H9 (cell line): ENCODE measurements at regions not wholly inside any gene's neighbourhood (a gene's known extent, or its start where the extent isn't known, plus 50 kb on each side); places are given as distances from the start of the nearest gene placed in this dataset.

Experiments used
- DNase-seq: peaks from one replicate; pipeline ENCODE4 v3.0.0-alpha.2; 2017
- H2AFZ ChIP-seq: one replicate; pipeline ENCODE4 v1.6.1; 2013; ENCODE audit warnings: mild to moderate bottlenecking, low read length, control low read depth, moderate library complexity
- H2AK5ac ChIP-seq: 2 replicates; pipeline ENCODE4 v1.6.1; 2013; ENCODE audit warnings: low read length, control low read depth, mixed read lengths; ENCODE audit not compliant: insufficient read length
- H2BK120ac ChIP-seq: one replicate; pipeline ENCODE4 v1.6.1; 2013; ENCODE audit warnings: low read depth, mild to moderate bottlenecking, low read length, control low read depth, inconsistent platforms; ENCODE audit not compliant: poor library complexity, severe bottlenecking
- H2BK12ac ChIP-seq: 2 replicates; pipeline ENCODE4 v1.6.1; 2013; ENCODE audit warnings: low read length, control low read depth, mixed read lengths, low read depth; ENCODE audit not compliant: insufficient read length
- H2BK15ac ChIP-seq: 2 replicates; pipeline ENCODE4 v1.6.1; 2013; ENCODE audit warnings: low read depth, low read length, control low read depth
- H2BK20ac ChIP-seq: one replicate; pipeline ENCODE4 v1.6.1; 2013; ENCODE audit warnings: low read depth, mild to moderate bottlenecking, low read length, control low read depth, inconsistent platforms; ENCODE audit not compliant: poor library complexity, severe bottlenecking
- H2BK5ac ChIP-seq: 2 replicates; pipeline ENCODE4 v1.6.1; 2013; ENCODE audit warnings: low read length, control low read depth, mixed read lengths; ENCODE audit not compliant: insufficient read length
- H3K14ac ChIP-seq: 2 replicates; pipeline ENCODE4 v1.6.1; 2013; ENCODE audit warnings: low read length, control low read depth; ENCODE audit not compliant: insufficient read depth
- H3K18ac ChIP-seq: 2 replicates; pipeline ENCODE4 v1.6.1; 2013; ENCODE audit warnings: low read depth, mild to moderate bottlenecking, mixed read lengths, low read length, control low read depth; ENCODE audit not compliant: insufficient read length
- H3K23ac ChIP-seq: 2 replicates; pipeline ENCODE4 v1.6.1; 2013; ENCODE audit warnings: low read length, control low read depth, mixed read lengths, low read depth; ENCODE audit not compliant: insufficient read length
- H3K23me2 ChIP-seq: 2 replicates; pipeline ENCODE4 v1.6.1; 2013; ENCODE audit warnings: low read depth, mild to moderate bottlenecking, mixed read lengths, low read length, control low read depth; ENCODE audit not compliant: insufficient read length, poor library complexity, severe bottlenecking
- H3K27ac ChIP-seq: 2 replicates; pipeline ENCODE4 v1.5.1; 2013; ENCODE audit warnings: low read length, control low read depth, mixed read lengths, low read depth; ENCODE audit not compliant: insufficient read length
- H3K27me3 ChIP-seq: 2 replicates; pipeline ENCODE4 v1.6.1; 2013; ENCODE audit warnings: low read length, control low read depth, inconsistent platforms; ENCODE audit not compliant: insufficient read depth
- H3K4ac ChIP-seq: 2 replicates; pipeline ENCODE4 v1.6.1; 2013; ENCODE audit warnings: low read depth, mild to moderate bottlenecking, control low read depth, inconsistent platforms, low read length, moderate library complexity
- H3K4me1 ChIP-seq: 2 replicates; pipeline ENCODE4 v1.6.1; 2013; ENCODE audit warnings: low read length, control low read depth, inconsistent platforms; ENCODE audit not compliant: insufficient read depth
- H3K4me2 ChIP-seq: 2 replicates; pipeline ENCODE4 v1.6.1; 2013; ENCODE audit warnings: low read length, control low read depth, mixed read lengths; ENCODE audit not compliant: insufficient read length, insufficient read depth
- H3K56ac ChIP-seq: 2 replicates; pipeline ENCODE4 v1.6.1; 2013; ENCODE audit warnings: low read depth, mild to moderate bottlenecking, mixed read lengths, low read length, control low read depth; ENCODE audit not compliant: insufficient read length
- H3K79me1 ChIP-seq: 2 replicates; pipeline ENCODE4 v1.6.1; 2013; ENCODE audit warnings: low read depth, mild to moderate bottlenecking, moderate library complexity, low read length, control low read depth, inconsistent platforms; ENCODE audit not compliant: insufficient read depth, poor library complexity, severe bottlenecking
- H3K79me2 ChIP-seq: 2 replicates; pipeline ENCODE4 v1.6.1; 2013; ENCODE audit warnings: low read length, control low read depth, inconsistent platforms; ENCODE audit not compliant: insufficient read depth
- H3K9ac ChIP-seq: 2 replicates; pipeline ENCODE4 v1.6.1; 2013; ENCODE audit warnings: low read length, control low read depth, mixed read lengths; ENCODE audit not compliant: insufficient read length; ENCODE audit errors: extremely low read depth
- H3K9me3 ChIP-seq: one replicate; pipeline ENCODE4 v1.6.1; 2013; ENCODE audit warnings: low read depth, low read length, inconsistent platforms; ENCODE audit not compliant: control insufficient read depth
- H3T11ph ChIP-seq: one replicate; pipeline ENCODE4 v1.6.1; 2013; ENCODE audit warnings: mild to moderate bottlenecking, low read length, control low read depth, inconsistent platforms
- H4K20me1 ChIP-seq: one replicate; pipeline ENCODE4 v1.6.1; 2013; ENCODE audit not compliant: control insufficient read depth, insufficient read length, insufficient read depth
- H4K5ac ChIP-seq: 2 replicates; pipeline ENCODE4 v1.6.1; 2013; ENCODE audit warnings: low read depth, mild to moderate bottlenecking, mixed read lengths, low read length, control low read depth; ENCODE audit not compliant: insufficient read length
- H4K8ac ChIP-seq: replicated peaks from 2 replicates; pipeline ENCODE4 v1.6.1; 2013; ENCODE audit warnings: low read length, control low read depth, mixed read lengths, low read depth; ENCODE audit not compliant: insufficient read length
- H4K91ac ChIP-seq: 2 replicates; pipeline ENCODE4 v1.6.1; 2013; ENCODE audit warnings: low read depth, mild to moderate bottlenecking, moderate library complexity, mixed read lengths, low read length, control low read depth; ENCODE audit not compliant: insufficient read length
- H3K27ac Mint-ChIP-seq, 3 experiments: 2 replicates in 2 of 3; 3 replicates in 1 of 3; pipeline ENCODE4 v1.8.0; 2020 to 2021; ENCODE audit warnings: mixed read lengths in 3 of 3, mild to moderate bottlenecking in 1 of 3, moderate library complexity in 1 of 3
- H3K27me3 Mint-ChIP-seq: 2 replicates; pipeline ENCODE4 v1.8.0; 2021; ENCODE audit warnings: low read depth, mild to moderate bottlenecking, moderate library complexity, mixed read lengths
- H3K36me3 Mint-ChIP-seq, 3 experiments: 2 replicates in 2 of 3; 3 replicates in 1 of 3; pipeline ENCODE4 v1.8.0; 2020 to 2021; ENCODE audit warnings: low read depth in 3 of 3, mixed read lengths in 3 of 3; ENCODE audit not compliant: insufficient read depth in 1 of 3
- H3K4me1 Mint-ChIP-seq, 2 experiments: 2 replicates each; pipeline ENCODE4 v1.8.0; 2020; ENCODE audit warnings: mixed read lengths in 2 of 2
- H3K4me3 Mint-ChIP-seq, 2 experiments: 2 replicates in 1 of 2; 3 replicates in 1 of 2; pipeline ENCODE4 v1.8.0; 2020 to 2021; ENCODE audit warnings: mild to moderate bottlenecking in 2 of 2, mixed read lengths in 2 of 2, moderate library complexity in 1 of 2
- H3K9me3 Mint-ChIP-seq, 2 experiments: 2 replicates in 1 of 2; 3 replicates in 1 of 2; pipeline ENCODE4 v1.8.0; 2020; ENCODE audit warnings: mild to moderate bottlenecking in 2 of 2, mixed read lengths in 2 of 2, moderate library complexity in 1 of 2
- WGBS: extraction: QIAGEN DNeasy Blood & Tissue Kit; methylation state at CpG from one replicate; pipeline ENCODE4 v1.1.7; 2013; ENCODE audit warnings: missing lambda C conversion rate, low lambda C conversion rate, mixed read lengths; ENCODE audit not compliant: insufficient read length; ENCODE audit errors: extremely low coverage; 5-methylcytosine and 5-hydroxymethylcytosine counted together
- TF ChIP-seq, protein P1 (sequence below): fragments of 200-600 bp; sonication (generic); conservative IDR thresholded peaks from 3 replicates; pipeline ENCODE4 v1.8.0; 2021; ENCODE audit warnings: antibody characterized with exemption, mild to moderate bottlenecking

DNA sequence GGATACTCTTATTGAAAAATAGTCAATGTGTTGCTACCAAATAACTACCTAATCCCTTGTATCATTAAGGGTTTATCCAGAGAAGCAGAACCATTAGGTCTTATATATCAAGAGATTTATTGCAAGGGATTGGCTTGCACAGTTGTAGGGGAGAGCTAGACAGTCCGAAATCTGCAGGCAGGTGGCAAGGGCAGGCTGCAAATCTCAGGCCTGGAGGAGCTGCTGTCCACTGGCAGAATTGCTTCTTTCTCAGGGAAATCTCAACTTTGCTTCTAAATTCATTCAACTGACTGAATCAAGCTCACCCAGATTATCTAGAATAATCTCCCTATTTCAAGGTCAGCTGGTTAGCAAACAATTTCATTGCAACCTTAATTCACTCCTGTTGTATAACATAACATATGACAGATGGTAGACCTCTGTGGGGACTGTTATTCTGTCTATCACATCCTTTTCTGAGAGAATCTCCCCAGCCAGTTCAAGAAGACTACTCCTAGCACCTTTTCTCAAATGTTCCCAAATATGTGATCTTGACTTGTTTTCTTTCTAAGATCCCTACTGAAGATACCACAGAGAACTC is 194.2 kb downstream of the NHLRC3 start:
- Histone ChIP-seq H4K91ac (no peak overlapping the region), H2BK5ac (no peak overlapping the region), H3K14ac (no peak overlapping the region), H3T11ph (no peak overlapping the region), H2BK15ac (no peak overlapping the region), H3K27me3 (no peaks in the 10 kb centered on the region), H3K4me2 (no peak overlapping the region), H2AK5ac (no peak overlapping the region), H2AFZ (no peak overlapping the region), H2BK12ac (no peak overlapping the region), H3K23ac (no peak overlapping the region), H3K79me1 (no peaks in the 10 kb centered on the region), H3K23me2 (no peaks in the 10 kb centered on the region), H3K18ac (no peak overlapping the region), H3K4me1 (no peaks in the 10 kb centered on the region), H2BK20ac (no peak overlapping the region), H4K8ac (no peak overlapping the region), H3K79me2 (no peaks in the 10 kb centered on the region), H3K9ac (no peak overlapping the region), H3K4ac (no peak overlapping the region), H4K5ac (no peak overlapping the region), H4K20me1 (no peaks in the 10 kb centered on the region), H3K9me3 (no peaks in the 10 kb centered on the region), H3K27ac (no peak overlapping the region), H2BK120ac (no peak overlapping the region), H3K56ac (no peak overlapping the region)
- TF ChIP-seq, protein P1, sequence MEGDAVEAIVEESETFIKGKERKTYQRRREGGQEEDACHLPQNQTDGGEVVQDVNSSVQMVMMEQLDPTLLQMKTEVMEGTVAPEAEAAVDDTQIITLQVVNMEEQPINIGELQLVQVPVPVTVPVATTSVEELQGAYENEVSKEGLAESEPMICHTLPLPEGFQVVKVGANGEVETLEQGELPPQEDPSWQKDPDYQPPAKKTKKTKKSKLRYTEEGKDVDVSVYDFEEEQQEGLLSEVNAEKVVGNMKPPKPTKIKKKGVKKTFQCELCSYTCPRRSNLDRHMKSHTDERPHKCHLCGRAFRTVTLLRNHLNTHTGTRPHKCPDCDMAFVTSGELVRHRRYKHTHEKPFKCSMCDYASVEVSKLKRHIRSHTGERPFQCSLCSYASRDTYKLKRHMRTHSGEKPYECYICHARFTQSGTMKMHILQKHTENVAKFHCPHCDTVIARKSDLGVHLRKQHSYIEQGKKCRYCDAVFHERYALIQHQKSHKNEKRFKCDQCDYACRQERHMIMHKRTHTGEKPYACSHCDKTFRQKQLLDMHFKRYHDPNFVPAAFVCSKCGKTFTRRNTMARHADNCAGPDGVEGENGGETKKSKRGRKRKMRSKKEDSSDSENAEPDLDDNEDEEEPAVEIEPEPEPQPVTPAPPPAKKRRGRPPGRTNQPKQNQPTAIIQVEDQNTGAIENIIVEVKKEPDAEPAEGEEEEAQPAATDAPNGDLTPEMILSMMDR = no peak
- Mint-ChIP-seq H3K4me1 (peaks cover 10 to 11% of the 10 kb centered on the region in 2 experiments), H3K4me3 (no peak overlapping the region), H3K36me3 (no peaks in the 10 kb centered on the region), H3K27ac (no peak overlapping the region), H3K27me3 (no peaks in the 10 kb centered on the region; the same call in 1 of the 2 replicates), H3K9me3 (no peaks in the 10 kb centered on the region)
- no peak for DNase-seq
- WGBS = no CpG with 5 or more reads among the region's 1 CpG
